ENCODE measurements at regions not wholly inside any gene's neighbourhood (a gene's known extent, or its start where the extent isn't known, plus 50 kb on each side); places are given as distances from the start of the nearest gene placed in this dataset.
"Not testable (repeated sequence)": the region's sequence is repeated elsewhere in the genome, so short reads cannot be mapped to it uniquely, and the experiment has no call there.

DNA sequence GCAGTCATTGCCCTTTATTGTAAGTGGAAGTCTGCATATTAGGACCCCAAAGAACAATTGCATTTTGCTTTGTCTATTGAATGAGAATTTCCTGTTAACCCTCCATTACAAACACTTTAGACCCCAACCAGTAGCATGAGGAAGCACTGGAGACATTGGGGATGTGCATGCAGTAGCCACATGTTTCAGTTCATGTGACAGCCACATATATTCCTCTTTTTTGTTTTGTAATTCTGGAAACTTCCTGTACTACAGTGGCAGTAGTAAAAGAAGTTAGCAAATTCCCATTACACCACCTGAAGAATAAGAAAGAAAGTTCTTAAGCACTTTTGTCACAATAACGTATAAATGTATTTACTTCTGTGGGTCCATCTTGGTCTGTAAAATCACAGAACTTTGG, 281.1 kb upstream of the SLC14A2 start:
- no peak for DNase-seq (ENCODE audit: insufficient read length, low spot score)
- no peak for TF ChIP-seq POLR2A (IDR thresholded peaks at IDR 0.05; ENCODE audit: low read depth, low read length)
- FAIRE-seq = no peak

DNA sequence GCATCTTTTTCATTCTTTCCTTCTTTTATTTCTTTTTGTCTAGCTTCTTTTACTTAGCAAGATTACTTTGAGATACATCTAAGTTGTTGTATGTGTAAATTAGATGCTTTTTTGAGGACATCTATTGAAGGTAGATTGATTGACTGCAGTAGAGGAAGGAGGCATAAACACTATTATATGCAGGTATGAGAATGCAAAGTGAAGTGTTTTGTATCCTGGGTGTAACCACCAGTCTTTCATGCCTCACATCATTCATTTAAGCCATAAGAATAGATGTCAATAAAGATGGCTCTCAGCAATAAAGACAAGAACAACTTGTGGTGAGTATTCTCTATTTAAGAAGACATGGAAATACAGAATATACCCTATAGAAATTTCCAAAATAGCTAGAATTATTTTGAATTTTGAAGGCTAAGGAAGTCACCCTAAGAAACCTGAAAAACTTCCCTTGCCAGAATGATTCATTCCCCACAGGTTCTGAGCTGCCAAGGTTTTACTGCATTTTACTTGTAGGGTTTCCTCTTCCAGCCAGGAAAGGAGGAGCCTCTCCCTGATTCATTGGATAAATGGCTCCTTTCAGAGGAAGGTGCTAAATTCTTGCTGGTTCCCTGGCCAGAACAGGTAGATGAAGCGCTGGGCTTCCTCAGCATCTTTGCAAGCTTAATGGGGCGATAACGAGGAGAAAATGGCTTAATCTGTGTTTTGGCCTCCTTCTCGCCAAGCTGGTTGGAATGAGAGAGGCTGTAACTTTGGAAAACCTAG, 279.8 kb upstream of the SLC14A2 start:
- DNase-seq (ENCODE audit: insufficient read length, low spot score) = no peak
- FAIRE-seq = no peak
- no peak for TF ChIP-seq POLR2A (IDR thresholded peaks at IDR 0.05; ENCODE audit: low read depth, low read length)

DNA sequence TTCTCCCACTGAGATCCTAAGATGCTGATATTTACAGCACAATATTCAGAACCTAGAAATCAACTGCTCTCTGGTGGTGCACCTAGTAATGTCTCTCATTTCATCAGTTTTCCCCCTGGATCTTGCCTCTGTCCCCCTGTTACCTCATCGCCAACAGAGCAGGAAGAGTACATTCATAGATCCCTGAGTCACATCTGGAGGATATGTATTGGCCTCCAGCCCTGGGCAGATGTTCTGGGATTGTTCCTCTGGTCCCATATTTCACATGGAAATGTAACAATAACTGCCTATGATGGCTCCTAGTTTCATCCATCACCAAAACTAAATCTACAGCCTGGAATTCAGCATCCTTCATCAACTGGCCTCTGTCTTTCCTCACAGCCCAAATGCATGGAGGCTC, 278.8 kb upstream of the SLC14A2 start:
- DNase-seq (ENCODE audit: insufficient read length, low spot score) (no peak), FAIRE-seq (no peak)
- no peak for TF ChIP-seq POLR2A (IDR thresholded peaks at IDR 0.05; ENCODE audit: low read depth, low read length)

DNA sequence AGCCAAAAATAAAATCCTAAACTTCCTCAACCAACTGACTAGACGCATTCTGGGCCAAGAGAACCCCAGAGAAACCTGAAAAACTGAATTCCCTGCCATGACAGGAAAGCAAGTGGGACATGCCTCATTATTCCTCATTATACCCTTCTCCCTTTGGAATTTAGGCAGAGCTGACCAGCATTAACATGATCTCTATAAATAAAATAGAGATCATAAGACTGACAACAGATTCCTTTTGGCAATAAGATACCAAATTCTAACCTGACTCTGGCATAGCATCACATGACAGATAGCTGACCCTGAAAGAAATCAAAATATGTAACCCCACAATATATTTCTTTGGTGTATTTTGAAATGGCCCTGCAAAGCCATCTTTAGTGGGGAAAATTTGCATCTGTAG, 277.8 kb upstream of the SLC14A2 start:
- DNase-seq (ENCODE audit: insufficient read length, low spot score) (no peak), FAIRE-seq (no peak)
- TF ChIP-seq POLR2A (IDR thresholded peaks at IDR 0.05; ENCODE audit: low read depth, low read length) = no peak

DNA sequence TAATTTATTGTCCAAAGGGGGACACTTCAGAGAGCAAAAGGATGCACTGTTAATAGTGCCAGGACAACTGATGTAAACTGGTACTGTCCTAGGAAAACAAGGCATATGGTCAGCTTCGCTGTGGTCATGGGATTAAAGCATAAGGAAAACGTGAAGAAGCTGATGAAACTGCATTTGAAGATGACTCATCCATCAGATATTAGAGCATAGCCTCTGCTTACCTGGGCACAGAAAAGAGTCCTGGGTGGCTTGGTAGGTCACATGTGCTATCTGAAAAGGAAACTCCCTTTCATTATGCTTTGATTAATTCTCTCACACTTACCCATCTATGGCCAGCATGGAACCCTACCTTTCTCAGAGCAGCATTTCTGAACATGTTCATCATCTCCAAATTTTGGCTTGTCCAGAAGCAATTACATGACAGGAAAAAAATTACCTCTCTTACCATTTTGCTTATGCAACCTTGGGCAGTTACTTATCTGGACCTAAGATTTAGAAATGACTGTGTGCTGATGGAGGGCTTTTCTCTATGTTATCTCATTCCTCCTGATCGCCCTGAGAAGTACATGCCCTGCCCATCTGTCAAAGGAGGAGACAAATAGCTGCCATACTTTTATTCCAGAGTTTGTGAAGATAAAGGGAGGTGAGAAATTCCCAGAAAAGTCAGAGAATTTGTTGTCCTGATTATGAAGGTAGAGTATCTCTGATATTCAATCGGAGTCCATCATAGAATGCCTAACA, 275.3 kb upstream of the SLC14A2 start:
- FAIRE-seq = no peak
- no peak for TF ChIP-seq POLR2A (IDR thresholded peaks at IDR 0.05; ENCODE audit: low read depth, low read length)
- no peak for DNase-seq (ENCODE audit: insufficient read length, low spot score)

DNA sequence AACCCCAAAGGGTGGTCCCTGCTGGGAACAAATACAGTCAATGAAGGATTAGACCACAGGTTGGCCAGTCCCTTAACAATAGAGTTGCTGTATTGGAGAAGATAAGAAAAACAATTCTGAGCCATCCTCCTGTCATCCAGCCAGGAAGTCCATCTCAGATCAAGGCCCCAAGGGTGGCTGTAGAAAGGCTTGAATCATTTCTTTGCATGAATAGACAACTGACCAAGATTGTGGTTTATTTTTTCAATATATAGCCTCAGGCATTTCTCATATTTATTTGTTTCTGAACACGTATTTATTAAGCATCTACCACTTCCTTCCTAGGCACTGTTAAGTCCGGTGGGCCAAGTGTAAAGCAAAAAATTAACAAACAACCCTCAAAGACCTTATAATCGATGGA, 274.4 kb upstream of the SLC14A2 start:
- no peak for TF ChIP-seq POLR2A (IDR thresholded peaks at IDR 0.05; ENCODE audit: low read depth, low read length)
- FAIRE-seq (no peak), DNase-seq (ENCODE audit: insufficient read length, low spot score) (no peak)

DNA sequence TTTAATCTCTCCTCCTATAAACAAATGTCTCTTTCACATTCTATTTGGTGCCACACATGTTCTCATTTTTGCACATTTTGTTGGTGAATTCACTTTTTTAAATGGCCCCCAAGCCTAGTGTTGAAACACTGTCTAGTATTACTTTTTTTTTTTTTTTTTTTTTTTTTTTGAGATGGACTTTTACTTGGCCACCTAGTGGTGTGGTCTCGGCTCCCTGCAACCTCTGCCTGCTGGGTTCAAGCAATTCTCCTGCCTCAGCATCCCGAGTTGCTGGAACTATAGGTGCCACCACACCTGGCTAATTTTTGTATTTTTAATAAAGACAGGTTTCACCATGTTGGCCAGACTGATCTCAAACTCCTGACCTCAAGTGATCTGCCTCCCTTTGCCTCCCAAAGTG, 273.8 kb upstream of the SLC14A2 start:
- no peak for TF ChIP-seq POLR2A (IDR thresholded peaks at IDR 0.05; ENCODE audit: low read depth, low read length)
- DNase-seq (ENCODE audit: insufficient read length, low spot score) = no peak
- no peak for FAIRE-seq

DNA sequence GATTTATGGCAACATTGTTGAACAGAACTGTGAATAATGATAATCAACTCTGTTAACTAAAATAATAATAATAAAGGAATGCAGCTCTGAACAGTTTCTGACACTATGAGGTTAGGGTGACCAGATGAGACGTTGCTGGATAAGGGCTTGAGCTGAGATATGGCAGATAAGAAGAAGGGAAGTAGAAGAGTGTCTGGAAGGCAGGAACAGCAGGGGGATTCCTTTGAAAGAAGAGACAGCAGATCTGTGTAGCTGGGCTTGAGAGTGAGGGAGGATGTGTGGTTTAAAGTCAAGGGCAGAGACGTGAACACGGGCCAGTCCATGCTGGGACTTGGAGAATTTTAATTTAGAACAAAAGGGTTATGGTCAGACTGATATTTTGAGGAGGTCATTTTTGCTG, 273.1 kb upstream of the SLC14A2 start:
- no peak for DNase-seq (ENCODE audit: insufficient read length, low spot score)
- TF ChIP-seq POLR2A (IDR thresholded peaks at IDR 0.05; ENCODE audit: low read depth, low read length) = no peak
- no peak for FAIRE-seq

DNA sequence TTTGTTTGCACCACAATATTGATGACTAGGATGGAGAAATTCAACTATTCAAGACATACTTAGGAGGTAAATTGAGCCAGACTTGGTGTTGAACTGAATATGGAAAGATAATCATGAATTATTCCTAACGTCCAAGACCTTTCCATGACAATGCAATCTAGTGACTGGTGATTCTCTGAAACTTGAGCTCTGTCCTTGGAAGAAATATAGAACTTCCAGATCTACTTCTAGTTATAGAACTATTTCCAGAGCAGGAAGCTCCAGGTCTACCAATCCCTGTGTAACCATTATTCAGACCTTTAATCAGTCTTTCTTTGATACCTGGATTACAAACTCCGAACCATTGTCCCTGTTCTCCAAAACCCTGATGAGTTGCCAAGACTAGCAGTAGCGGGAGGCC, 272.6 kb upstream of the SLC14A2 start:
- DNase-seq (ENCODE audit: insufficient read length, low spot score) (no peak), FAIRE-seq (no peak)
- no peak for TF ChIP-seq POLR2A (IDR thresholded peaks at IDR 0.05; ENCODE audit: low read depth, low read length)

DNA sequence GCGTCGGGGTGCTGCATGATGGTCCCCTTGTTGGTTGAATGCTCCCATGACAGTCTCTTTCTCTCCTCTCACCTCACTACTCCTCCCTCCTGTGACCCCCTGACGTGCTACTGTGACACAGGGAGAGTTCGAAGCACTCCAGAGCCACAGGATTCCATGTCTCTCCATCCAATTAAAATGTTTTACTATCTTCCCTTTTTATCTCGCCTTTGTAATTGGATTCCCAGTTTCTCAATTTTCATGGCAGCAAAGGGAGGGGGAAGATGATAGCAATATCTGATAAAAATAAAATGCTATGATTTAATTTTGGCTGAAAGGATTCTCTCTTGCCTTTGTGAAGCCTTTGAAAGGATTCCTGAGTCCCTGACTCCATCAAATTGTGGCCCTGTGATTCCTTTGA, 271.9 kb upstream of the SLC14A2 start:
- no peak for TF ChIP-seq POLR2A (IDR thresholded peaks at IDR 0.05; ENCODE audit: low read depth, low read length)
- FAIRE-seq (no peak), DNase-seq (ENCODE audit: insufficient read length, low spot score) (no peak)

DNA sequence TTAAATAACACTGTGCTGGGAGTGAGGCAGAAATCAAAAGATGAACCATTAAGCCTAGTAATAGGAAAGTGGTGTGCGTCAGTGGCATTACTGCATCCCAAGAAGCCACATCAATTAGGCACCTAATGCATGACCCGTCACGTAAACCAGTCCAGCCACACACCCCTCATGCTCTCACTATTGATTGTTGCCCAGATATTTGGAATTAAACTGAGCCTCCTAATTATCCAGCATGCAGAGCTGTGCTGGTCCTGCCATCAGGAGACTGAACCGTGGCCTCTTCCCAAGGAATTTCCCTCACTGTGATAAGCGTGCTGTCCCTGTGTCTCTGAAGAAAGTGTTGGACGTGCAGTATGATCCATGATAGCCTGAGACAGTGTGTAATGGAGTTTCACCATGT, 270.6 kb upstream of the SLC14A2 start:
- FAIRE-seq; DNase-seq (ENCODE audit: insufficient read length, low spot score): not testable (repeated sequence)

DNA sequence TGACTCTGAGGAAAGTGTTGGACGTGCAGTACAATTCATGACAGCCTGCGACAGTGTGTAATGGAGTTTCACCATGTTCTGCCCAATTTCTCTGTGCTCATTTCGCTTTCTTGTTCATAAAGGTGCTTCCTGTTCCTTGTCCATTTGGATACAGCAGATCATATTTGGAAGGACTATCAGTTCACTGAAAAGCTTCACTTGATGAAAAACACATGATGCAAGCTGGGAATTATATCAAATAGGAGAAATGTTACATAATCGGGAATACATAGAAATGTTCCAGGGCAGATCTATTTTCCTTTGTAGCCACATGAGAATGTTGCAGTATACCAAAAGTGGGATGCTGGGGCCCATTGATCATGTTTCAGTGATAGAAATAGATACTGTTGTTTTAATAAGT, 266.3 kb upstream of the SLC14A2 start:
- TF ChIP-seq POLR2A (IDR thresholded peaks at IDR 0.05; ENCODE audit: low read depth, low read length) = no peak
- DNase-seq (ENCODE audit: insufficient read length, low spot score) (no peak), FAIRE-seq (no peak)

DNA sequence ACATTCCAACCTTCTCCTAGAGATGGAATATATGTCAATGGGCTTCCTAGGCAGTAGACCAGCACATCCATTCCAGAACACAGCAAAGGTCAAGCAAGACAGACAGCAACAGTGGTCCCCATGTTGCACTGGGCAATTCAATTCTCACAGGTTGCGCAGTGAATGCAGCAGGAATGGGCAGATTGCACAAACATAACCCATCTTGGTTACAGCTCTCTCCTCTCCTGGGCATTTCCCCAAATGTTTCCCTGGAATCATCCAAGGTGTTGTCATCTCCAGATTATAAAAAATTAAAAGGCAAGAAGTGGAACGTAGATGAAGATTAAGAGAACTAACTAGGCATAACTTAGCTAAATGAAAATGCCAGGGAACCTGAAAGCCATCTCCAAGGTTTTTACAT, 265.8 kb upstream of the SLC14A2 start:
- no peak for TF ChIP-seq POLR2A (IDR thresholded peaks at IDR 0.05; ENCODE audit: low read depth, low read length)
- FAIRE-seq = no peak
- DNase-seq (ENCODE audit: insufficient read length, low spot score) = no peak

DNA sequence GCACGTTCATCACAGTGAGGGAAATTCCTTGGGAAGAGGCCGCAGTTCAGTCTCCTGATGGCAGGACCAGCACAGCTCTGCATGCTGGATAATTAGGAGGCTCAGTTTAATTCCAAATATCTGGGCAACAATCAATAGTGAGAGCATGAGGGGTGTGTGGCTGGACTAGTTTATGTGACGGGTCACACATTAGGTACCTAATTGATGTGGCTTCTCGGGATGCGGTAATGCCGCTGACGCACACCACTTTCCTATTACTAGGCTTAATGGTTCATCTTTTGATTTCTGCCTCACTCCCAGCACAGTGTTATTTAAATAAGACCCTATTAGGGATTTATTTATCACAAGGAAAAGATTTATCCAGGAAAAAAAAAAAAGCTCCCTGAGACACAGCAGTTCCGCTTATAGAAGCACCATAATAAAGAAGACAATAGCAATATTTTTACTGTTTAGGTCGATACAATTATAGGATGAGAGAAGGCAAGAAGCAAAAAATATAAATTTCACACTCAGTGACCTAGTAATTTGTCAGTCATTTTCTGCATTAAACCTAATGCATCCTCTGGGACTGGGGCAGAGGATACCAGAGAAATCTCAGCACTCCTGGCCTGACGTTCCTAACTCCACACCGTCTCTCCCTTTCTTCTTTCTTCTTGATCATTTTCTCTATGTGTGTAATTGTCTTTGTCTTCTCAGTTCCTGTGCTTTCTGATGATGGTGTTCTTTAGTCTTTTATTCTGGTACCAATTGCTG, 264.7 kb upstream of the SLC14A2 start:
- no peak for FAIRE-seq
- no peak for DNase-seq (ENCODE audit: insufficient read length, low spot score)
- no peak for TF ChIP-seq POLR2A (IDR thresholded peaks at IDR 0.05; ENCODE audit: low read depth, low read length)

Data from H54 (cell line).